B cell (primary cell): ENCODE measurements at regions not wholly inside any gene's neighbourhood (a gene's known extent, or its start where the extent isn't known, plus 50 kb on each side); places are given as distances from the start of the nearest gene placed in this dataset.

Experiments
- ATAC-seq: fragments of 200-7000 bp; cut with Tn5 transposase; one replicate; pipeline ENCODE4 v1.10.0; 2021; ENCODE audit warnings: low read depth, mild to moderate bottlenecking, moderate number of reproducible peaks, moderate library complexity
- CTCF ChIA-PET: fragments of 350-600 bp; sonication (Branson Sonifier 250); formaldehyde crosslinking; loops from one replicate; lab custom pipeline; 2021; ENCODE audit warnings: antibody characterized with exemption, inconsistent platforms; lab: Charles Lee
- POLR2A ChIA-PET: fragments of 350-600 bp; sonication (Branson Sonifier 250); formaldehyde crosslinking; loops from one replicate; lab custom pipeline; 2021; ENCODE audit warnings: antibody characterized with exemption; lab: Charles Lee
- DNase-seq: peaks from one replicate; pipeline ENCODE4 v3.0.0; 2013
- H2AFZ ChIP-seq: 2 replicates; pipeline ENCODE4 v1.6.1; 2012; ENCODE audit warnings: mild to moderate bottlenecking, low read depth, low read length; ENCODE audit not compliant: insufficient read depth, poor library complexity, severe bottlenecking
- H3K27ac ChIP-seq, 2 donors: 1 replicate in 1 of 2; 2 replicates in 1 of 2; pipeline ENCODE4 v1.5.1; 2012 to 2013; ENCODE audit warnings: low read length in 2 of 2, mild to moderate bottlenecking in 2 of 2, moderate library complexity in 1 of 2
- H3K27me3 ChIP-seq, 4 experiments: fragments of 200-600 bp in 1 of 4; sonication (generic) in 1 of 4; replicated peaks in 1 of 4; 1 replicate in 2 of 4; 2 replicates in 2 of 4; pipeline versions ENCODE4 v1.6.1 to v1.7.0; 2013 to 2016; ENCODE audit warnings: low read length in 3 of 4, mild to moderate bottlenecking in 2 of 4, mixed read lengths in 1 of 4, moderate library complexity in 1 of 4; ENCODE audit not compliant: insufficient read depth in 4 of 4, control insufficient read depth in 3 of 4; ENCODE audit errors: control extremely low read depth in 1 of 4
- H3K36me3 ChIP-seq, 2 experiments: replicated peaks in 1 of 2; 1 replicate in 1 of 2; 2 replicates in 1 of 2; pipeline versions ENCODE4 v1.6.1 to v1.7.1; 2013; ENCODE audit warnings: low read length in 1 of 2; ENCODE audit not compliant: insufficient read depth in 2 of 2, control insufficient read depth in 1 of 2; ENCODE audit errors: control extremely low read depth in 1 of 2, extremely low read depth in 1 of 2
- H3K4me1 ChIP-seq, 2 donors: fragments of 200-600 bp in 1 of 2; sonication (generic) in 1 of 2; 1 replicate in 1 of 2; 2 replicates in 1 of 2; pipeline versions ENCODE4 v1.5.1 to v1.6.1; 2013 to 2017; ENCODE audit warnings: low read length in 2 of 2; ENCODE audit not compliant: control insufficient read depth in 2 of 2, insufficient read depth in 2 of 2
- H3K4me2 ChIP-seq: replicated peaks from 2 replicates; pipeline ENCODE3; 2012; ENCODE audit warnings: mild to moderate bottlenecking, low read depth, low read length; ENCODE audit not compliant: poor library complexity, severe bottlenecking
- H3K4me3 ChIP-seq, 5 experiments: fragments of 200-600 bp in 1 of 5; sonication (generic) in 1 of 5; 1 replicate in 3 of 5; 2 replicates in 2 of 5; pipeline versions ENCODE4 v1.5.1 to v1.7.0; 2011 to 2016; ENCODE audit warnings: low read length in 4 of 5, mild to moderate bottlenecking in 4 of 5, low read depth in 2 of 5, control low read depth in 1 of 5, moderate library complexity in 1 of 5; ENCODE audit not compliant: insufficient read depth in 1 of 5; ENCODE audit errors: control extremely low read depth in 1 of 5, extremely low read depth in 1 of 5
- H3K79me2 ChIP-seq: fragments of 200-600 bp; sonication (generic); one replicate; pipeline ENCODE4 v1.6.0; 2016; ENCODE audit warnings: low read length; ENCODE audit not compliant: control insufficient read depth, insufficient read depth
- H3K9ac ChIP-seq: fragments of 200-600 bp; sonication (generic); 2 replicates; pipeline ENCODE4 v1.6.1; 2017; ENCODE audit warnings: mild to moderate bottlenecking, low read length, moderate library complexity
- H3K9me3 ChIP-seq, 3 donors: one replicate each; pipeline versions ENCODE4 v1.6.1 to v1.7.1; 2013; ENCODE audit warnings: low read length in 2 of 3; ENCODE audit not compliant: control insufficient read depth in 2 of 3, insufficient read depth in 1 of 3; ENCODE audit errors: control extremely low read depth in 1 of 3
- H4K20me1 ChIP-seq: 2 replicates; pipeline ENCODE4 v1.6.0; 2012; ENCODE audit warnings: mild to moderate bottlenecking, low read length; ENCODE audit not compliant: insufficient read depth, control insufficient read depth, poor library complexity, severe bottlenecking
- H3K27ac Mint-ChIP-seq: one replicate; pipeline ENCODE4 v1.8.0; 2021; ENCODE audit warnings: mixed read lengths
- H3K27me3 Mint-ChIP-seq: one replicate; pipeline ENCODE4 v1.8.0; 2021; ENCODE audit warnings: mixed read lengths
- H3K4me1 Mint-ChIP-seq: one replicate; pipeline ENCODE4 v1.8.0; 2021; ENCODE audit warnings: mixed read lengths
- H3K4me3 Mint-ChIP-seq: one replicate; pipeline ENCODE4 v1.8.0; 2021; ENCODE audit warnings: mixed read lengths
- H3K9me3 Mint-ChIP-seq: one replicate; pipeline ENCODE4 v1.8.0; 2022; ENCODE audit warnings: mixed read lengths; ENCODE audit not compliant: insufficient read depth
- EZH2 ChIP-seq: IDR thresholded peaks from 2 replicates; pipeline ENCODE4 v1.6.1; 2012; ENCODE audit warnings: borderline replicate concordance, low read depth, mild to moderate bottlenecking, moderate library complexity, low read length; ENCODE audit not compliant: insufficient read depth, poor library complexity, severe bottlenecking
- WGBS: methylation state at CpG from one replicate; pipeline ENCODE4 v1.1.5; 2013; ENCODE audit warnings: missing lambda C conversion rate; ENCODE audit not compliant: insufficient coverage; 5-methylcytosine and 5-hydroxymethylcytosine counted together
- intact Hi-C: fragments of 100-400 bp; cut with micrococcal nuclease; formaldehyde crosslinking; loops from one replicate; pipeline ENCODE4 v1.10.0; 2022
- TF ChIP-seq, protein P1 (sequence below): fragments of 200-600 bp; IDR thresholded peaks from one replicate; pipeline ENCODE4 v1.8.0; 2022; ENCODE audit warnings: antibody characterized with exemption, mild to moderate bottlenecking

DNA sequence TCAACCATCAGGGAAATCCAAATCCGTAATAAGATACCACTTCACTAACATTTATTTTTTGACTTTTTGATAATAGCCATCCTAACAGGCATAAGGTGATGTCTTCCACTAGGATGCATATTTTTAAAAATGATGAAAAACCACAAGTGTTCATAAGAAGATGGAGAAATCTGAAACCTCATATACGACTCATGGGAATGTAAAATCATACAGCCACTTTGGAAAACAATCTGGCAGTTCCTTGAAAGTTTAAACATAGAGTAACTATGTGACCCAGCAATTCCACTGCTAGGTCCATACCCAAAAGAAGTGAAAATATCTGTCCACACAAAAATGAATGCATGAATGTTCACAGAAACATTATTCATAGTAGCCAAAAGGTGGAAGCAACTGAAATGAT, 431.0 kb downstream of the ENC1 start:
- ATAC-seq, result no peak
- Histone ChIP-seq H3K36me3 (no peaks in the 10 kb centered on the region), H3K4me1 (no peaks in the 10 kb centered on the region), H4K20me1 (no peaks in the 10 kb centered on the region), H3K79me2 (no peaks in the 10 kb centered on the region), H2AFZ (no peak overlapping the region), H3K4me2 (no peak overlapping the region), H3K9me3 (no peaks in the 10 kb centered on the region), H3K4me3 (no peak overlapping the region), H3K27ac (no peak overlapping the region), H3K27me3 (no peaks in the 10 kb centered on the region), H3K9ac (no peak overlapping the region)
- no peak overlapping the region for H3K4me3 Mint-ChIP-seq
- H3K27me3 Mint-ChIP-seq, result peaks cover 7% of the 10 kb centered on the region
- no peaks in the 10 kb centered on the region for H3K4me1 Mint-ChIP-seq
- ChIA-PET CTCF (no interaction called here), POLR2A (no interaction called here)
- TF ChIP-seq, protein P1, sequence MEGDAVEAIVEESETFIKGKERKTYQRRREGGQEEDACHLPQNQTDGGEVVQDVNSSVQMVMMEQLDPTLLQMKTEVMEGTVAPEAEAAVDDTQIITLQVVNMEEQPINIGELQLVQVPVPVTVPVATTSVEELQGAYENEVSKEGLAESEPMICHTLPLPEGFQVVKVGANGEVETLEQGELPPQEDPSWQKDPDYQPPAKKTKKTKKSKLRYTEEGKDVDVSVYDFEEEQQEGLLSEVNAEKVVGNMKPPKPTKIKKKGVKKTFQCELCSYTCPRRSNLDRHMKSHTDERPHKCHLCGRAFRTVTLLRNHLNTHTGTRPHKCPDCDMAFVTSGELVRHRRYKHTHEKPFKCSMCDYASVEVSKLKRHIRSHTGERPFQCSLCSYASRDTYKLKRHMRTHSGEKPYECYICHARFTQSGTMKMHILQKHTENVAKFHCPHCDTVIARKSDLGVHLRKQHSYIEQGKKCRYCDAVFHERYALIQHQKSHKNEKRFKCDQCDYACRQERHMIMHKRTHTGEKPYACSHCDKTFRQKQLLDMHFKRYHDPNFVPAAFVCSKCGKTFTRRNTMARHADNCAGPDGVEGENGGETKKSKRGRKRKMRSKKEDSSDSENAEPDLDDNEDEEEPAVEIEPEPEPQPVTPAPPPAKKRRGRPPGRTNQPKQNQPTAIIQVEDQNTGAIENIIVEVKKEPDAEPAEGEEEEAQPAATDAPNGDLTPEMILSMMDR, result no peak
- no peak for TF ChIP-seq EZH2
- no peaks in the 10 kb centered on the region for H3K9me3 Mint-ChIP-seq
- no CpG with 5 or more reads among the region's 2 CpGs for WGBS
- intact Hi-C loops, result no loop called here
- DNase-seq, result no peak
- H3K27ac Mint-ChIP-seq, result no peak overlapping the region

DNA sequence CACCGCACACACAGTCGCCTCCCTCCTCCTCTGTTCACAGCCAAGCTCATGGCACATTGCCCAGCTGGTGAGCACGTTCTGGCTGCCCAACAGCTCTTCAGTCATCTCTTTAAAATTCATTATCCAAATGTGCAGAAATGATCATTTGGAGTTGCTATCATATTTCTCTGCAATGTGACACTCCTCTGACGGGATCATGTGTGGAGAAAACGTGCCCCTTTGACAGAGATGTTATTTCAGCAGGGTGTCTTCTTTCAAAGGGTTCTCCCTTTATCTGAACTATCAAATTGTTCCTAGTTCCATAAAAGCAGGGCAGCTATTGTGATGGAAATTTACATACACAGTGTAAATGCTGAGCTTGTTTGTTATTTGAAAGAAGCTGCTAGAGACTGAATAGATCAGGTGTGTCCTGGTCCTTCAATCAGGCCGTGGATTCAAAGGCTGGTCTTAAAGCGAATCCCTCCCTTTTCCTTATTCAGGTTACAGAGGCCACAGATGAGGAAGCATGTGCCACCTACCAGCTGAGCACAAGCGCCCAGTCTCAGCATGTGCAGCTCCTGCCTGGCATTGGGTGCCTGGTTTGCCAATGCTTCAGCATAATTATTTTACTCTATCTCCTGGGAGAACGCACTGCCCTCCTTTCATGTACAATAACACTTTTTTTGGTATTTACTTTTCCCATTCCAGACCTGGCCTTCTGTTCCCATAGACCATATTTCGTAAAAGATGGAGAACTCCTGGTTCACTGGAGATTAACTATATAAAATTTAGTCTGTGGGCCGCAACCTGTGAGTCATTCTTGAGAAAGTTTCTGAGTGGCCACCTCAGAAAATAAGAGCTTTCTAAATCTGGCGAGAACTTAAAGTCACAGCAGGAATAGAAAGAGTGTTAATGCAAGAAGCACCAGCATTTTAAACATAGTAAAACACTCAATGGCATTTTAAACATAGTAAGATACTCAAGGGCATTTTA, 433.7 kb downstream of the ENC1 start:
- no peak overlapping the region for H3K4me3 Mint-ChIP-seq
- ChIA-PET CTCF (no interaction called here), POLR2A (no interaction called here)
- H3K4me1 Mint-ChIP-seq, result no peaks in the 10 kb centered on the region
- H3K9ac ChIP-seq, result no peak overlapping the region
- H3K27me3 ChIP-seq, result no peaks in the 10 kb centered on the region
- no peaks in the 10 kb centered on the region for H3K36me3 ChIP-seq
- H3K4me2 ChIP-seq, result no peak overlapping the region
- H3K27ac Mint-ChIP-seq, result no peak overlapping the region
- no peak overlapping the region for H3K27ac ChIP-seq
- TF ChIP-seq, protein P1, result no peak
- no peak for TF ChIP-seq EZH2
- no peak for DNase-seq
- H3K9me3 ChIP-seq, result no peaks in the 10 kb centered on the region
- no peaks in the 10 kb centered on the region for H3K79me2 ChIP-seq
- H3K4me3 ChIP-seq, result no peak overlapping the region
- no peaks in the 10 kb centered on the region for H3K9me3 Mint-ChIP-seq
- H2AFZ ChIP-seq, result no peak overlapping the region
- no peak for ATAC-seq
- intact Hi-C loops, result no loop called here
- peaks cover 7% of the 10 kb centered on the region for H3K27me3 Mint-ChIP-seq
- H3K4me1 ChIP-seq, result no peaks in the 10 kb centered on the region
- whole genome bisulfite sequencing, result 87% methylated on average over 6 of the region's 12 CpGs
- H4K20me1 ChIP-seq, result no peaks in the 10 kb centered on the region
